ENCODE measurements at regions not wholly inside any gene's neighbourhood (a gene's known extent, or its start where the extent isn't known, plus 50 kb on each side); places are given as distances from the start of the nearest gene placed in this dataset.

- TF ChIP-seq CTBP1 (IDR thresholded peaks at IDR 0.05; ENCODE audit: borderline replicate concordance) (no peak), FOXA1 (IDR thresholded peaks at IDR 0.05) (no peak), ELF4 (IDR thresholded peaks at IDR 0.05) (no peak), NFRKB (IDR thresholded peaks at IDR 0.05) (no peak), BHLHE40 (IDR thresholded peaks at IDR 0.05; ENCODE audit: borderline replicate concordance) (no peak)
- DNase-seq (ENCODE audit: extremely low spot score), result no peak
- ChIA-PET CTCF (no interaction called here), POLR2A (no interaction called here)
Measured at GRCh38 chr15:87577336-87577735, 679.2 kb downstream of the NTRK3 start.

GRCh38 chr15:87576486-87577176 is 679.9 kb downstream of the NTRK3 start:
- CTCF ChIA-PET, result no interaction called here
- POLR2A ChIA-PET, result no interaction called here
- DNase-seq (ENCODE audit: extremely low spot score), result no peak
- no peak for TF ChIP-seq HDGF (IDR thresholded peaks at IDR 0.05; ENCODE audit: borderline replicate concordance)
- no peak for TF ChIP-seq L3MBTL2 (conservative IDR thresholded peaks at IDR 0.05)

GRCh38 chr15:87575896-87576473 is 680.6 kb downstream of the NTRK3 start:
- TF ChIP-seq SUZ12 (IDR thresholded peaks at IDR 0.05) (no peak), L3MBTL2 (conservative IDR thresholded peaks at IDR 0.05) (no peak), FOXM1 (IDR thresholded peaks at IDR 0.05; ENCODE audit: borderline replicate concordance) (no peak), FOXK2 (IDR thresholded peaks at IDR 0.05) (no peak), PKNOX1 (IDR thresholded peaks at IDR 0.05) (no peak), NFRKB (IDR thresholded peaks at IDR 0.05) (no peak), ELF4 (IDR thresholded peaks at IDR 0.05) (no peak), ZNF384 (IDR thresholded peaks at IDR 0.05) (no peak), SP1 (IDR thresholded peaks at IDR 0.05) (no peak), TARDBP (IDR thresholded peaks at IDR 0.05) (no peak)
- no peak for DNase-seq (ENCODE audit: extremely low spot score)
- ChIA-PET CTCF (no interaction called here), POLR2A (no interaction called here)

- POLR2A ChIA-PET, result no interaction called here
- CTCF ChIA-PET, result no interaction called here
- no peak for TF ChIP-seq PKNOX1 (IDR thresholded peaks at IDR 0.05)
- TF ChIP-seq L3MBTL2 (conservative IDR thresholded peaks at IDR 0.05), result no peak
- TF ChIP-seq SP1 (IDR thresholded peaks at IDR 0.05), result no peak
- TF ChIP-seq CTBP1 (IDR thresholded peaks at IDR 0.05; ENCODE audit: borderline replicate concordance), result no peak
- TF ChIP-seq SUZ12 (IDR thresholded peaks at IDR 0.05), result no peak
- TF ChIP-seq TARDBP (IDR thresholded peaks at IDR 0.05), result no peak
- no peak for TF ChIP-seq ELF4 (IDR thresholded peaks at IDR 0.05)
- TF ChIP-seq FOXA1 (IDR thresholded peaks at IDR 0.05), result no peak
- TF ChIP-seq FOXM1 (IDR thresholded peaks at IDR 0.05; ENCODE audit: borderline replicate concordance), result no peak
- no peak for TF ChIP-seq ARNT (IDR thresholded peaks at IDR 0.05)
- no peak for TF ChIP-seq LEF1 (IDR thresholded peaks at IDR 0.05; ENCODE audit: borderline replicate concordance)
- TF ChIP-seq HDGF (IDR thresholded peaks at IDR 0.05; ENCODE audit: borderline replicate concordance), result no peak
- no peak for TF ChIP-seq NFRKB (IDR thresholded peaks at IDR 0.05)
- TF ChIP-seq FOXK2 (IDR thresholded peaks at IDR 0.05), result no peak
- no peak for TF ChIP-seq ZNF384 (IDR thresholded peaks at IDR 0.05)
- no peak for DNase-seq (ENCODE audit: extremely low spot score)
Measured at GRCh38 chr15:87573534-87573933, 683.0 kb downstream of the NTRK3 start.

GRCh38 chr15:87573039-87573438 is 683.5 kb downstream of the NTRK3 start:
- POLR2A ChIA-PET, result no interaction called here
- TF ChIP-seq LEF1 (IDR thresholded peaks at IDR 0.05; ENCODE audit: borderline replicate concordance) (no peak), CTBP1 (IDR thresholded peaks at IDR 0.05; ENCODE audit: borderline replicate concordance) (no peak), NFRKB (IDR thresholded peaks at IDR 0.05) (no peak), ZNF384 (IDR thresholded peaks at IDR 0.05) (no peak), FOXA1 (IDR thresholded peaks at IDR 0.05) (no peak), FOXK2 (IDR thresholded peaks at IDR 0.05) (no peak), BHLHE40 (IDR thresholded peaks at IDR 0.05; ENCODE audit: borderline replicate concordance) (no peak), HDGF (IDR thresholded peaks at IDR 0.05; ENCODE audit: borderline replicate concordance) (no peak), SUZ12 (IDR thresholded peaks at IDR 0.05) (no peak), TARDBP (IDR thresholded peaks at IDR 0.05) (no peak), L3MBTL2 (conservative IDR thresholded peaks at IDR 0.05) (no peak), ARNT (IDR thresholded peaks at IDR 0.05) (no peak), SP1 (IDR thresholded peaks at IDR 0.05) (no peak), PKNOX1 (IDR thresholded peaks at IDR 0.05) (no peak), FOXM1 (IDR thresholded peaks at IDR 0.05; ENCODE audit: borderline replicate concordance) (no peak), ELF4 (IDR thresholded peaks at IDR 0.05) (no peak)
- CTCF ChIA-PET, result no interaction called here
- no peak for DNase-seq (ENCODE audit: extremely low spot score)

GRCh38 chr15:87572381-87572910 is 684.1 kb downstream of the NTRK3 start:
- TF ChIP-seq TARDBP (IDR thresholded peaks at IDR 0.05) (no peak), LEF1 (IDR thresholded peaks at IDR 0.05; ENCODE audit: borderline replicate concordance) (no peak), HDGF (IDR thresholded peaks at IDR 0.05; ENCODE audit: borderline replicate concordance) (no peak), CTBP1 (IDR thresholded peaks at IDR 0.05; ENCODE audit: borderline replicate concordance) (no peak), ELF4 (IDR thresholded peaks at IDR 0.05) (no peak), BHLHE40 (IDR thresholded peaks at IDR 0.05; ENCODE audit: borderline replicate concordance) (no peak), SP1 (IDR thresholded peaks at IDR 0.05) (no peak), FOXA1 (IDR thresholded peaks at IDR 0.05) (no peak), NFRKB (IDR thresholded peaks at IDR 0.05) (no peak), PKNOX1 (IDR thresholded peaks at IDR 0.05) (no peak), FOXK2 (IDR thresholded peaks at IDR 0.05) (no peak), SUZ12 (IDR thresholded peaks at IDR 0.05) (no peak), FOXM1 (IDR thresholded peaks at IDR 0.05; ENCODE audit: borderline replicate concordance) (no peak), L3MBTL2 (conservative IDR thresholded peaks at IDR 0.05) (no peak), ARNT (IDR thresholded peaks at IDR 0.05) (no peak)
- CTCF ChIA-PET, result no interaction called here
- DNase-seq (ENCODE audit: extremely low spot score), result no peak
- POLR2A ChIA-PET, result no interaction called here
